GDM1 (cell line): ENCODE measurements at regions not wholly inside any gene's neighbourhood (a gene's known extent, or its start where the extent isn't known, plus 50 kb on each side); places are given as distances from the start of the nearest gene placed in this dataset.

Source experiments
- DNase-seq: peaks from one replicate; lab custom pipeline; 2025; lab: John Stamatoyannopoulos, UW

- DNase-seq: no peak
Observed at GRCh38 chr3:3560591-3561311, 238.5 kb upstream of the LRRN1 start.

GRCh38 chr3:3559786-3560185 lies 239.4 kb upstream of the LRRN1 start:
- no peak for DNase-seq

GRCh38 chr3:3556078-3556477 lies 243.2 kb upstream of the LRRN1 start:
- DNase-seq: no peak

- no peak for DNase-seq
Observed at GRCh38 chr3:3553236-3553635, 246.0 kb upstream of the LRRN1 start.

GRCh38 chr3:3552761-3553160 lies 246.5 kb upstream of the LRRN1 start:
- DNase-seq: no peak

- no peak for DNase-seq
Observed at GRCh38 chr3:3551981-3552380, 247.2 kb upstream of the LRRN1 start.

GRCh38 chr3:3545360-3545759 lies 253.9 kb upstream of the LRRN1 start:
- no peak for DNase-seq

- DNase-seq: no peak
Observed at GRCh38 chr3:3538451-3538850, 260.8 kb upstream of the LRRN1 start.

- no peak for DNase-seq
Observed at GRCh38 chr3:3532508-3532907, 266.7 kb upstream of the LRRN1 start.

GRCh38 chr3:3531476-3531875 lies 267.8 kb upstream of the LRRN1 start:
- no peak for DNase-seq

- no peak for DNase-seq
Observed at GRCh38 chr3:3519266-3519665, 280.0 kb upstream of the LRRN1 start.

- no peak for DNase-seq
Observed at GRCh38 chr3:3516996-3517395, 282.2 kb upstream of the LRRN1 start.

- DNase-seq: no peak
Observed at GRCh38 chr3:3516384-3516783, 282.8 kb upstream of the LRRN1 start.

- no peak for DNase-seq
Observed at GRCh38 chr3:3509665-3510064, 289.6 kb upstream of the LRRN1 start.

GRCh38 chr3:3504686-3505085 lies 294.5 kb upstream of the LRRN1 start:
- no peak for DNase-seq

GRCh38 chr3:3503411-3503810 lies 295.8 kb upstream of the LRRN1 start:
- no peak for DNase-seq

- DNase-seq: no peak
Observed at GRCh38 chr3:3499987-3500386, 299.2 kb upstream of the LRRN1 start.

GRCh38 chr3:3499012-3499562 lies 300.1 kb upstream of the LRRN1 start:
- DNase-seq: no peak

GRCh38 chr3:3495611-3496010 lies 303.6 kb upstream of the LRRN1 start:
- DNase-seq: no peak

- no peak for DNase-seq
Observed at GRCh38 chr3:3476669-3477068, 297.2 kb upstream of the CRBN start.

GRCh38 chr3:3468596-3468995 lies 289.1 kb upstream of the CRBN start:
- no peak for DNase-seq

GRCh38 chr3:3464131-3464530 lies 284.6 kb upstream of the CRBN start:
- no peak for DNase-seq

GRCh38 chr3:3461317-3461716 lies 281.8 kb upstream of the CRBN start:
- no peak for DNase-seq

GRCh38 chr3:3448468-3448867 lies 269.0 kb upstream of the CRBN start:
- no peak for DNase-seq
